H9 (cell line): ENCODE measurements at regions not wholly inside any gene's neighbourhood (a gene's known extent, or its start where the extent isn't known, plus 50 kb on each side); places are given as distances from the start of the nearest gene placed in this dataset.

ENCODE experiments used
- DNase-seq: peaks from one replicate; pipeline ENCODE4 v3.0.0-alpha.2; 2017
- H2AFZ ChIP-seq: one replicate; pipeline ENCODE4 v1.6.1; 2013; ENCODE audit warnings: mild to moderate bottlenecking, low read length, control low read depth, moderate library complexity
- H2AK5ac ChIP-seq: 2 replicates; pipeline ENCODE4 v1.6.1; 2013; ENCODE audit warnings: low read length, control low read depth, mixed read lengths; ENCODE audit not compliant: insufficient read length
- H2BK120ac ChIP-seq: one replicate; pipeline ENCODE4 v1.6.1; 2013; ENCODE audit warnings: low read depth, mild to moderate bottlenecking, low read length, control low read depth, inconsistent platforms; ENCODE audit not compliant: poor library complexity, severe bottlenecking
- H2BK12ac ChIP-seq: 2 replicates; pipeline ENCODE4 v1.6.1; 2013; ENCODE audit warnings: low read length, control low read depth, mixed read lengths, low read depth; ENCODE audit not compliant: insufficient read length
- H2BK15ac ChIP-seq: 2 replicates; pipeline ENCODE4 v1.6.1; 2013; ENCODE audit warnings: low read depth, low read length, control low read depth
- H2BK20ac ChIP-seq: one replicate; pipeline ENCODE4 v1.6.1; 2013; ENCODE audit warnings: low read depth, mild to moderate bottlenecking, low read length, control low read depth, inconsistent platforms; ENCODE audit not compliant: poor library complexity, severe bottlenecking
- H2BK5ac ChIP-seq: 2 replicates; pipeline ENCODE4 v1.6.1; 2013; ENCODE audit warnings: low read length, control low read depth, mixed read lengths; ENCODE audit not compliant: insufficient read length
- H3K14ac ChIP-seq: 2 replicates; pipeline ENCODE4 v1.6.1; 2013; ENCODE audit warnings: low read length, control low read depth; ENCODE audit not compliant: insufficient read depth
- H3K18ac ChIP-seq: 2 replicates; pipeline ENCODE4 v1.6.1; 2013; ENCODE audit warnings: low read depth, mild to moderate bottlenecking, mixed read lengths, low read length, control low read depth; ENCODE audit not compliant: insufficient read length
- H3K23ac ChIP-seq: 2 replicates; pipeline ENCODE4 v1.6.1; 2013; ENCODE audit warnings: low read length, control low read depth, mixed read lengths, low read depth; ENCODE audit not compliant: insufficient read length
- H3K23me2 ChIP-seq: 2 replicates; pipeline ENCODE4 v1.6.1; 2013; ENCODE audit warnings: low read depth, mild to moderate bottlenecking, mixed read lengths, low read length, control low read depth; ENCODE audit not compliant: insufficient read length, poor library complexity, severe bottlenecking
- H3K27ac ChIP-seq: 2 replicates; pipeline ENCODE4 v1.5.1; 2013; ENCODE audit warnings: low read length, control low read depth, mixed read lengths, low read depth; ENCODE audit not compliant: insufficient read length
- H3K27me3 ChIP-seq: 2 replicates; pipeline ENCODE4 v1.6.1; 2013; ENCODE audit warnings: low read length, control low read depth, inconsistent platforms; ENCODE audit not compliant: insufficient read depth
- H3K4ac ChIP-seq: 2 replicates; pipeline ENCODE4 v1.6.1; 2013; ENCODE audit warnings: low read depth, mild to moderate bottlenecking, control low read depth, inconsistent platforms, low read length, moderate library complexity
- H3K4me1 ChIP-seq: 2 replicates; pipeline ENCODE4 v1.6.1; 2013; ENCODE audit warnings: low read length, control low read depth, inconsistent platforms; ENCODE audit not compliant: insufficient read depth
- H3K4me2 ChIP-seq: 2 replicates; pipeline ENCODE4 v1.6.1; 2013; ENCODE audit warnings: low read length, control low read depth, mixed read lengths; ENCODE audit not compliant: insufficient read length, insufficient read depth
- H3K56ac ChIP-seq: 2 replicates; pipeline ENCODE4 v1.6.1; 2013; ENCODE audit warnings: low read depth, mild to moderate bottlenecking, mixed read lengths, low read length, control low read depth; ENCODE audit not compliant: insufficient read length
- H3K79me1 ChIP-seq: 2 replicates; pipeline ENCODE4 v1.6.1; 2013; ENCODE audit warnings: low read depth, mild to moderate bottlenecking, moderate library complexity, low read length, control low read depth, inconsistent platforms; ENCODE audit not compliant: insufficient read depth, poor library complexity, severe bottlenecking
- H3K79me2 ChIP-seq: 2 replicates; pipeline ENCODE4 v1.6.1; 2013; ENCODE audit warnings: low read length, control low read depth, inconsistent platforms; ENCODE audit not compliant: insufficient read depth
- H3K9ac ChIP-seq: 2 replicates; pipeline ENCODE4 v1.6.1; 2013; ENCODE audit warnings: low read length, control low read depth, mixed read lengths; ENCODE audit not compliant: insufficient read length; ENCODE audit errors: extremely low read depth
- H3K9me3 ChIP-seq: one replicate; pipeline ENCODE4 v1.6.1; 2013; ENCODE audit warnings: low read depth, low read length, inconsistent platforms; ENCODE audit not compliant: control insufficient read depth
- H3T11ph ChIP-seq: one replicate; pipeline ENCODE4 v1.6.1; 2013; ENCODE audit warnings: mild to moderate bottlenecking, low read length, control low read depth, inconsistent platforms
- H4K20me1 ChIP-seq: one replicate; pipeline ENCODE4 v1.6.1; 2013; ENCODE audit not compliant: control insufficient read depth, insufficient read length, insufficient read depth
- H4K5ac ChIP-seq: 2 replicates; pipeline ENCODE4 v1.6.1; 2013; ENCODE audit warnings: low read depth, mild to moderate bottlenecking, mixed read lengths, low read length, control low read depth; ENCODE audit not compliant: insufficient read length
- H4K8ac ChIP-seq: replicated peaks from 2 replicates; pipeline ENCODE4 v1.6.1; 2013; ENCODE audit warnings: low read length, control low read depth, mixed read lengths, low read depth; ENCODE audit not compliant: insufficient read length
- H4K91ac ChIP-seq: 2 replicates; pipeline ENCODE4 v1.6.1; 2013; ENCODE audit warnings: low read depth, mild to moderate bottlenecking, moderate library complexity, mixed read lengths, low read length, control low read depth; ENCODE audit not compliant: insufficient read length
- H3K27ac Mint-ChIP-seq, 3 experiments: 2 replicates in 2 of 3; 3 replicates in 1 of 3; pipeline ENCODE4 v1.8.0; 2020 to 2021; ENCODE audit warnings: mixed read lengths in 3 of 3, mild to moderate bottlenecking in 1 of 3, moderate library complexity in 1 of 3
- H3K27me3 Mint-ChIP-seq: 2 replicates; pipeline ENCODE4 v1.8.0; 2021; ENCODE audit warnings: low read depth, mild to moderate bottlenecking, moderate library complexity, mixed read lengths
- H3K36me3 Mint-ChIP-seq, 3 experiments: 2 replicates in 2 of 3; 3 replicates in 1 of 3; pipeline ENCODE4 v1.8.0; 2020 to 2021; ENCODE audit warnings: low read depth in 3 of 3, mixed read lengths in 3 of 3; ENCODE audit not compliant: insufficient read depth in 1 of 3
- H3K4me1 Mint-ChIP-seq, 2 experiments: 2 replicates each; pipeline ENCODE4 v1.8.0; 2020; ENCODE audit warnings: mixed read lengths in 2 of 2
- H3K4me3 Mint-ChIP-seq, 2 experiments: 2 replicates in 1 of 2; 3 replicates in 1 of 2; pipeline ENCODE4 v1.8.0; 2020 to 2021; ENCODE audit warnings: mild to moderate bottlenecking in 2 of 2, mixed read lengths in 2 of 2, moderate library complexity in 1 of 2
- H3K9me3 Mint-ChIP-seq, 2 experiments: 2 replicates in 1 of 2; 3 replicates in 1 of 2; pipeline ENCODE4 v1.8.0; 2020; ENCODE audit warnings: mild to moderate bottlenecking in 2 of 2, mixed read lengths in 2 of 2, moderate library complexity in 1 of 2
- WGBS: extraction: QIAGEN DNeasy Blood & Tissue Kit; methylation state at CpG from one replicate; pipeline ENCODE4 v1.1.7; 2013; ENCODE audit warnings: missing lambda C conversion rate, low lambda C conversion rate, mixed read lengths; ENCODE audit not compliant: insufficient read length; ENCODE audit errors: extremely low coverage; 5-methylcytosine and 5-hydroxymethylcytosine counted together
- TF ChIP-seq, protein P1 (sequence below): fragments of 200-600 bp; sonication (generic); conservative IDR thresholded peaks from 3 replicates; pipeline ENCODE4 v1.8.0; 2021; ENCODE audit warnings: antibody characterized with exemption, mild to moderate bottlenecking

DNA sequence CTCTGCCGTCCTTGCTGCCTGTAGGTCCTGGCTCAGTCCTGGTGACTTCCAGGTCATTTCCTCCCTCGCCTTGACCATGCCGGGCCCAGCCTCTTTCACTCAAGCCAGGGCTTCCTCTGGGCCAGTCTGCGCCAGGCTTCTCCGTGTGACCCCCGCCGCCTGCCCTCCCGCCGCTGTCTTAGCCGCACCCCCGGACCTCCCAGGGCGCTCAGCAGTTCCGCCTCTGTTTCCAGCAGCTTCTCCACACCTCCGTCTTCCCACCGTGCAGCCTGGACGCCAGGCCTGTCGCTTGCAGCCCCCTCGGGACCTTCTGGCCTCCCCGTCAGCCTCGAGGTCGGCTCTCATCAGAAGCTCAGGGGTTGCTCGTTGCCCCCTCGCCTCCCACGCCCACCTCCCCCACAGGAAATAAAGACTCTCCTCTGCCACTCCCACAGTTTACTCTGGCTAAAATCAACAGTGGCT, 123.0 kb upstream of the FZD8 start:
- Histone ChIP-seq H3K9ac (no peak overlapping the region), H3K4me2 (no peak overlapping the region), H2BK120ac (no peak overlapping the region), H3T11ph (no peak overlapping the region), H3K23ac (no peak overlapping the region), H4K5ac (no peak overlapping the region), H3K18ac (no peak overlapping the region), H3K27me3 (no peaks in the 10 kb centered on the region), H2AK5ac (no peak overlapping the region), H3K79me1 (no peaks in the 10 kb centered on the region), H4K91ac (no peak overlapping the region), H3K4ac (no peak overlapping the region), H2AFZ (no peak overlapping the region), H3K4me1 (no peaks in the 10 kb centered on the region), H3K9me3 (no peaks in the 10 kb centered on the region), H3K23me2 (no peaks in the 10 kb centered on the region), H3K56ac (no peak overlapping the region), H2BK15ac (no peak overlapping the region), H3K14ac (no peak overlapping the region), H4K20me1 (no peaks in the 10 kb centered on the region), H2BK5ac (no peak overlapping the region), H2BK20ac (no peak overlapping the region), H4K8ac (no peak overlapping the region), H3K27ac (no peak overlapping the region), H2BK12ac (no peak overlapping the region), H3K79me2 (no peaks in the 10 kb centered on the region)
- no peaks in the 10 kb centered on the region for H3K9me3 Mint-ChIP-seq
- H3K27me3 Mint-ChIP-seq: peaks cover 3% of the 10 kb centered on the region; the same call in 1 of the 2 replicates
- WGBS: no CpG with 5 or more reads among the region's 24 CpGs
- H3K4me1 Mint-ChIP-seq: peaks cover 12% of the 10 kb centered on the region in 2 experiments; a peak in 3 of 4 replicates
- TF ChIP-seq, protein P1, sequence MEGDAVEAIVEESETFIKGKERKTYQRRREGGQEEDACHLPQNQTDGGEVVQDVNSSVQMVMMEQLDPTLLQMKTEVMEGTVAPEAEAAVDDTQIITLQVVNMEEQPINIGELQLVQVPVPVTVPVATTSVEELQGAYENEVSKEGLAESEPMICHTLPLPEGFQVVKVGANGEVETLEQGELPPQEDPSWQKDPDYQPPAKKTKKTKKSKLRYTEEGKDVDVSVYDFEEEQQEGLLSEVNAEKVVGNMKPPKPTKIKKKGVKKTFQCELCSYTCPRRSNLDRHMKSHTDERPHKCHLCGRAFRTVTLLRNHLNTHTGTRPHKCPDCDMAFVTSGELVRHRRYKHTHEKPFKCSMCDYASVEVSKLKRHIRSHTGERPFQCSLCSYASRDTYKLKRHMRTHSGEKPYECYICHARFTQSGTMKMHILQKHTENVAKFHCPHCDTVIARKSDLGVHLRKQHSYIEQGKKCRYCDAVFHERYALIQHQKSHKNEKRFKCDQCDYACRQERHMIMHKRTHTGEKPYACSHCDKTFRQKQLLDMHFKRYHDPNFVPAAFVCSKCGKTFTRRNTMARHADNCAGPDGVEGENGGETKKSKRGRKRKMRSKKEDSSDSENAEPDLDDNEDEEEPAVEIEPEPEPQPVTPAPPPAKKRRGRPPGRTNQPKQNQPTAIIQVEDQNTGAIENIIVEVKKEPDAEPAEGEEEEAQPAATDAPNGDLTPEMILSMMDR: no peak
- peak; percentile 65 for DNase-seq
- H3K4me3 Mint-ChIP-seq: no peak overlapping the region
- H3K36me3 Mint-ChIP-seq: no peaks in the 10 kb centered on the region
- H3K27ac Mint-ChIP-seq: peak overlapping the region in 2 of 3 experiments; percentile 59 to 89; a peak in 2 of 7 replicates
